ENCODE measurements at regions not wholly inside any gene's neighbourhood (a gene's known extent, or its start where the extent isn't known, plus 50 kb on each side); places are given as distances from the start of the nearest gene placed in this dataset.

DNA sequence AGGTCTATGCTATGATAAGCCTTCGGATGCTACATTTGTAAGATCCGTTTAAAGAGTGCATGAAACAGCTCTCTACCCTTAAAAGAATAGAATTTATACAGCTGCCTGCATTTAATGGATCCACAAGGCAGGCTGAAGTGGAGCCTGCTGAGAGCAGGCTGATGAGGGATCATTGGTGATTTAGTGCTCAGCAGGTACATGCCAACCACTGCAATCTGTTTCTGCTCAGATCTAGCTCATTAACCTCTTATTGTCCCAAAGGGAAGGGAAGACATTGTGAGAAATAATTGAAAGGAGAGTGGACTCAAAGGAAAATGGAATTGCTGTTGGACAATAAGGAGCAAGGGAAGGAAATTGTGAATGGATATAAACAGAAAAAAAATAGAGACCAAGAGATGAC lies 822.6 kb downstream of the TRIB2 start:
- no peaks in the 10 kb centered on the region for H3K79me2 ChIP-seq (ENCODE audit: low read depth)
- no peaks in the 10 kb centered on the region for H3F3A ChIP-seq (ENCODE audit: low read depth)
- no peaks in the 10 kb centered on the region for H3K27me3 ChIP-seq
- no peaks in the 10 kb centered on the region for H4K20me1 ChIP-seq (ENCODE audit: low read depth)
- H3K4me1 Mint-ChIP-seq: peaks cover 3% of the 10 kb centered on the region
- no peak overlapping the region for H2AFZ ChIP-seq (replicated peaks)
- no peak overlapping the region for H3K27ac Mint-ChIP-seq
- no peak overlapping the region for H3K4me3 ChIP-seq
- H3K4me2 ChIP-seq: no peak overlapping the region
- no peaks in the 10 kb centered on the region for H3K36me3 ChIP-seq
- no peaks in the 10 kb centered on the region for H3K9me3 Mint-ChIP-seq
- TF ChIP-seq, protein P1, sequence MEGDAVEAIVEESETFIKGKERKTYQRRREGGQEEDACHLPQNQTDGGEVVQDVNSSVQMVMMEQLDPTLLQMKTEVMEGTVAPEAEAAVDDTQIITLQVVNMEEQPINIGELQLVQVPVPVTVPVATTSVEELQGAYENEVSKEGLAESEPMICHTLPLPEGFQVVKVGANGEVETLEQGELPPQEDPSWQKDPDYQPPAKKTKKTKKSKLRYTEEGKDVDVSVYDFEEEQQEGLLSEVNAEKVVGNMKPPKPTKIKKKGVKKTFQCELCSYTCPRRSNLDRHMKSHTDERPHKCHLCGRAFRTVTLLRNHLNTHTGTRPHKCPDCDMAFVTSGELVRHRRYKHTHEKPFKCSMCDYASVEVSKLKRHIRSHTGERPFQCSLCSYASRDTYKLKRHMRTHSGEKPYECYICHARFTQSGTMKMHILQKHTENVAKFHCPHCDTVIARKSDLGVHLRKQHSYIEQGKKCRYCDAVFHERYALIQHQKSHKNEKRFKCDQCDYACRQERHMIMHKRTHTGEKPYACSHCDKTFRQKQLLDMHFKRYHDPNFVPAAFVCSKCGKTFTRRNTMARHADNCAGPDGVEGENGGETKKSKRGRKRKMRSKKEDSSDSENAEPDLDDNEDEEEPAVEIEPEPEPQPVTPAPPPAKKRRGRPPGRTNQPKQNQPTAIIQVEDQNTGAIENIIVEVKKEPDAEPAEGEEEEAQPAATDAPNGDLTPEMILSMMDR (IDR thresholded peaks at IDR 0.05): no peak
- TF ChIP-seq EZH2 (IDR thresholded peaks at IDR 0.05) (no peak), EZH2phosphoT487 (IDR thresholded peaks at IDR 0.05) (no peak)
- H3K36me3 Mint-ChIP-seq: no peaks in the 10 kb centered on the region
- H3K9me3 ChIP-seq (ENCODE audit: low read depth): peaks cover 14% of the 10 kb centered on the region
- no peaks in the 10 kb centered on the region for H3K4me1 ChIP-seq
- no peak overlapping the region for H3K27ac ChIP-seq
- no peak for DNase-seq (ENCODE audit: low spot score)
- H3K4me3 Mint-ChIP-seq: no peak overlapping the region
- H3K27me3 Mint-ChIP-seq (ENCODE audit: insufficient read depth, low read depth): peaks cover 2% of the 10 kb centered on the region
- no peak overlapping the region for H3K9ac ChIP-seq

DNA sequence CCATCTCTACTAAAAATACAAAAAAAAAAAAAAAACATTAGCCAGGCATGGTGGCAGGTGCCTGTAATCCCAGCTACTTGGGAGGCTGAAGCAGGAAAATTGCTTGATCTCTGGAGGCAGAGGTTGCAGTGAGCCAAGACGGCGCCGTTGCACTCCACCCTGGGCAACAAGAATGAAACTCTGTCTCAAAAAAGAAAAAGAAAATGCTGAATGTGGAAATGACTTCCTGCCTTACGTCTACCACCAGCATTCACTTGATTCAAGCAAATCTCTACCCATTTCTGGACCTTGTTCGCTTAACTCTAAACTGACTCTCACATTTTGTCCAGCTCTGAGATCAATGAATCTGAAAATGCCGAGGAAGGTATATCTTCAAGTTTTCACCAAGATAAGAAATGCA lies 825.3 kb downstream of the TRIB2 start:
- Mint-ChIP-seq H3K9me3 (no peaks in the 10 kb centered on the region), H3K27me3 (ENCODE audit: insufficient read depth, low read depth) (peaks cover 2% of the 10 kb centered on the region), H3K36me3 (no peaks in the 10 kb centered on the region), H3K4me3 (no peak overlapping the region), H3K4me1 (peaks cover 3% of the 10 kb centered on the region), H3K27ac (no peak overlapping the region)
- Histone ChIP-seq H3K27me3 (no peaks in the 10 kb centered on the region), H3K27ac (no peak overlapping the region), H3F3A (ENCODE audit: low read depth) (no peaks in the 10 kb centered on the region), H3K36me3 (no peaks in the 10 kb centered on the region), H3K4me2 (no peak overlapping the region), H2AFZ (replicated peaks) (no peak overlapping the region), H3K4me1 (no peaks in the 10 kb centered on the region), H3K9me3 (ENCODE audit: low read depth) (peaks cover 24% of the 10 kb centered on the region), H3K4me3 (no peak overlapping the region), H3K9ac (no peak overlapping the region), H4K20me1 (ENCODE audit: low read depth) (no peaks in the 10 kb centered on the region), H3K79me2 (ENCODE audit: low read depth) (no peaks in the 10 kb centered on the region)
- TF ChIP-seq EZH2phosphoT487 (IDR thresholded peaks at IDR 0.05) (no peak), EZH2 (IDR thresholded peaks at IDR 0.05) (no peak)
- TF ChIP-seq, protein P1 (IDR thresholded peaks at IDR 0.05): no peak
- DNase-seq (ENCODE audit: low spot score): no peak

DNA sequence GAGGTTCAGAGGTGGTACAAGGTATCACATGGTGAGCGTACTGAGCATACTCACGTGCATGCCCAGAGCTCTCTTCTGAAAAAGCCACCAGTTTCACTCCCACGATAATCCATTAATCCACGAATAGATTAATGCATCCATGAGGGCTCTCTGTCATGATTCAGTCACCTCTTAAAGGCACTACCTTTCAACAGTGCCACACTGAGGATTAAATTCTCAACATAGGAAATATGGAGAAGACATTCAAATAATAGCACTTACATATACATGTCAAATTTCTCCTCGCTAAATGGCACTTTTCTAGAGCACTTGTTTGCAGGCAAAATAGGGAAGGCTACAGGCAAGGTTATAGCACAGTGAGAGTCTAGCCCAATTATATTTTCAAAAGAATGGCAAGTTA lies 825.9 kb downstream of the TRIB2 start:
- no peak overlapping the region for H2AFZ ChIP-seq (replicated peaks)
- H4K20me1 ChIP-seq (ENCODE audit: low read depth): no peaks in the 10 kb centered on the region
- no peak overlapping the region for H3K4me3 ChIP-seq
- no peaks in the 10 kb centered on the region for H3K79me2 ChIP-seq (ENCODE audit: low read depth)
- no peak overlapping the region for H3K9ac ChIP-seq
- no peak overlapping the region for H3K4me3 Mint-ChIP-seq
- no peak overlapping the region for H3K27ac ChIP-seq
- H3F3A ChIP-seq (ENCODE audit: low read depth): no peaks in the 10 kb centered on the region
- H3K4me1 Mint-ChIP-seq: peaks cover 3% of the 10 kb centered on the region
- no peak for DNase-seq (ENCODE audit: low spot score)
- H3K27me3 ChIP-seq: no peaks in the 10 kb centered on the region
- no peak for TF ChIP-seq EZH2phosphoT487 (IDR thresholded peaks at IDR 0.05)
- TF ChIP-seq, protein P1 (IDR thresholded peaks at IDR 0.05): no peak
- TF ChIP-seq EZH2 (IDR thresholded peaks at IDR 0.05): no peak
- H3K27ac Mint-ChIP-seq: no peak overlapping the region
- H3K4me1 ChIP-seq: no peaks in the 10 kb centered on the region
- no peak overlapping the region for H3K4me2 ChIP-seq
- H3K36me3 ChIP-seq: no peaks in the 10 kb centered on the region
- H3K36me3 Mint-ChIP-seq: no peaks in the 10 kb centered on the region
- no peaks in the 10 kb centered on the region for H3K9me3 Mint-ChIP-seq
- peaks cover 24% of the 10 kb centered on the region for H3K9me3 ChIP-seq (ENCODE audit: low read depth)
- H3K27me3 Mint-ChIP-seq (ENCODE audit: insufficient read depth, low read depth): peaks cover 2% of the 10 kb centered on the region
